ENCODE measurements at regions not wholly inside any gene's neighbourhood (a gene's known extent, or its start where the extent isn't known, plus 50 kb on each side); places are given as distances from the start of the nearest gene placed in this dataset.
"Not testable (repeated sequence)": the region's sequence is repeated elsewhere in the genome, so short reads cannot be mapped to it uniquely, and the experiment has no call there.

GRCh38 chr1:83117030-83117429 is 881.9 kb downstream of the TTLL7 start:
- TF ChIP-seq CTCF, POLR2A (IDR thresholded peaks at IDR 0.05): not testable (repeated sequence)

Measured in uterus (tissue), 2 donors.